Islet precursor cell (in vitro differentiated cells): ENCODE measurements at regions not wholly inside any gene's neighbourhood (a gene's known extent, or its start where the extent isn't known, plus 50 kb on each side); places are given as distances from the start of the nearest gene placed in this dataset.
A peak's percentile ranks its signal among the peaks of the same experiment; 100 is the strongest.
"Not testable (repeated sequence)": the region's sequence is repeated elsewhere in the genome, so short reads cannot be mapped to it uniquely, and the experiment has no call there.

Source experiments
- DNase-seq: peaks from one replicate; pipeline ENCODE4 v3.0.0-alpha.2; 2018

DNA sequence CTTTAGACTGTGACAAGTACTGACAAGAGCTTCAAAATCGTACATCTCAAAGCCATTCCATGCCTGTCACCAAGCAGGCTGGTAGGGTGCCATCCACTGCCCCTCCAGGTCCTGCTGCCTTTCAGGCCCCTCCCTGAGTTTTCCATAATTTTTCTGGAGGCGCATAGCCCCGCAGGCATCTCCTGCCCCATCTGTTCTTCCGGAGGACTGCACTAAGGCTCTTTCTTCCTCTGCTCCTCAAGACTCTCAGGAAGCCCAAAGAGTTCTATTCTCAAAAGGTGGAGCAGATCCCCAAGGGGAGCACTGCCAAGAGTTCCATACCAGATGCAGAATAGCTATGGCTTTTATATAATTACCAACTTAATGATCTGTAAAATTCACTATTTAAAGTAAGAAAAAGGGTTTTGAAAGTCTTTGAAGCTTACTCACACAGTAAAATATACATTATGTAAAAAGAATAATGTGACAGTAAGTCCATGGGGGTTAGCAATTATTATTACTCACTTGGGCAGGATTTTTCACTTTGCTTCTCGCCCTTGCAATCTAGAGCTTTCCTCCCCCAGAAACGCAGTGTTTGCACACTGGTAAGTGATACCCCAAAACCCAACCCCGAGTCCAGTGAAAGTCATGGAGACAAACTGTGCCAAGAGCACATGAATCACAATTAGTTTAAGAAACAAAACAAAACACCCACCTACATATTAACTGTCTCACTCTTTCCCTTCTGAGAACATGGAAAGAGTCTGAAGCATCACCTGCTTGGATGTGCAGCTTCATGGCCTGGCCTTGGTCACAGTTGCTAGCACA lies 114.1 kb upstream of the DAPK1 start:
- no peak for DNase-seq

DNA sequence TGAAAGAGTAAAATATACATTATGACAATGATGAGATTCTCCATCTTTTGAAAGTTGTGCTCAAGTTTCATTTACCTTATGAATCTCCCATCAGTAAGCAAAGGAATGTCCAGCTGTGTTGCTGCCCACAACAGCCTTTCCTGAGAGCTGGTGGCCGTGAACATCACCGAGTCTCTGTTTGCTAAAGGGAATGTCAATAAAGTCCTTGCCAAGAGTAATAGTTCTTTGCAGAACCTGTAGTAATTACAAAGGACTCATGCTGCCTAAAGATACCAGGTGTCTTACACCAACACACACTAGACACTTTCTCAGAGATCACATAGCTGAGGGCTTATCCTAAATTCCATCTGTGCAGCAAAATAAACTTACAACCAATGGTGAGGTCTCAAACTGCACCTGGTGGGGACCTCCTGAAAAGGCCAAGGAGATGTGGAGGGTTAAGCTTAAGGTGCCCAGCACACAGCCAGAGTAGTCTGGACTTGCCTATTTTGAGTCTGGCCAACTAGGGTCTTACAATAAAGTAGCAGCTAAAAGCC lies 111.1 kb upstream of the DAPK1 start:
- DNase-seq, result no peak

GRCh38 chr9:87387351-87388011 lies 110.2 kb upstream of the DAPK1 start:
- DNase-seq, result no peak

- not testable (repeated sequence) for DNase-seq
These were observed 109.0 kb upstream of the DAPK1 start for GRCh38 chr9:87388708-87389107.

DNA sequence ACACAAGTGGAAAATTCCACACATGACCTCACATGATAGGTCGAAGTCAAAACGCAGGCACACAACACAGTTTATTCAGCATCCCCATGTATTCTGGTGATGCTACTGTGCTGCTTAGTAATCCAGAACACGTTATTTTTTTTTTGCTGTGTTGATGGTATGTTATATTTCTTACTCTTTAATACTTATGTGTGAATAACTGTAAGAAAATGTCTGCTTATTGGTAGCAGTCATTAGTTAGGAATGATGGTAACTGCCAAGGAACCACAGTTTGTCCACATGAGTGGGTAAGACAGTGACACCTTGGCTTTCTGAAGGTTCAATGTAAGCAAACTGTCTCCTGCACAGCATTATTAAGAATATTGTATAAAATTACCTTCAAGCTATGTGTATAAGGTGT lies 107.7 kb upstream of the DAPK1 start:
- DNase-seq, result no peak

- DNase-seq, result no peak
These were observed 107.3 kb upstream of the DAPK1 start for GRCh38 chr9:87390361-87390760.

DNA sequence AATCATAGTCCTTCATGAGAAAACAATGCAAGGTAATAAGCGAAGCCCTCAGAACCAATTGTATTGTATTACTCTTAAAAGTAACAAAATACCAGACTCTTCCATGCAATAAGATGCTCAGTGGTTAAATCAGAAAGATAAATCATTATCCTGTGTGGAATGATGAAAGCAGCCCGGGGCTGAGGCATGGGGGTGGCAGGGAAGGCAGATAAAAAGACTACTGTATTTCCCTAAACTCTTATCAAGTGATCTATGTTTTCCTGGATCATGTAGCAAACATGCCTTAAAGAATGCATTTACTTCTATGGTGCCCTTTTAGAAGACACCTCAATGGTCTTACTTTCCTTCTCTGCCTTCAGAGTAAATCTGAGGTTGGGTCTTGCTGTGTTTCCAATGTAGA lies 105.6 kb upstream of the DAPK1 start:
- DNase-seq, result no peak

GRCh38 chr9:87393706-87394230 lies 103.9 kb upstream of the DAPK1 start:
- no peak for DNase-seq

DNA sequence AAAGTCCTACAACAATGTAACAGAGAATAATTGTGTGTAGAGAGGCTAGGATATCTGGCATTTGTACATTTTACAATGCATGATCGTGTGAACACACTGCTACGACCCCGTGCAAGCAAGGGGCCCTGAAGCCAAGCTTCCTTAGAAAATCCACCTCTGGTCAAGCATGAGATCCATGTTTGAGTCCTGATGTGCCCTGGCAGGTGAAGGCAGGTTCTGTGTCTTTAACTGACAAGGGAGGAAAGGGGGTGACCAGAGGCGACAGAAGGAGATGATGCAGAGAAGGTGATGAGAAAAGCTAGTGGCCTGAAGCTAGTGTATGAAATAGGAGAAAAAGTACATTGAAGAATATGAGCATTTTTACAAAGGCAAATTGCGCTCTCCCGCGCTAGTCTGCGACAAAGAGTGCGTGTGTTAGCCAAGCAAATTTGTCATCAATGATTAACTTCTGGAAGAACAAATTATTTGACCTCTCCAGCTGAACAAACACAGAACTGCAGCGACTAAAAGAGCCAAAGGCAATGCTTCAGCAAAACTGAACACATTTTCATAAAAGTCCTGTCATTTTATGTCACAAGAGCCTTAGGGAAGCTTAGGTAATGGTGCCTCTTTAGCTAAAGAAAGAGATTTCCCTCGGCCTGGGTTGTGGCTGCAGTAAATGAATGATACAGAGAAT lies 101.7 kb upstream of the DAPK1 start:
- no peak for DNase-seq

GRCh38 chr9:87401681-87402080 lies 96.0 kb upstream of the DAPK1 start:
- DNase-seq, result no peak

GRCh38 chr9:87402537-87402936 lies 95.1 kb upstream of the DAPK1 start:
- DNase-seq, result no peak

GRCh38 chr9:87405677-87406542 lies 91.8 kb upstream of the DAPK1 start:
- DNase-seq, result no peak

- DNase-seq, result peak; percentile 62
These were observed 91.0 kb upstream of the DAPK1 start for GRCh38 chr9:87406543-87407166.

DNA sequence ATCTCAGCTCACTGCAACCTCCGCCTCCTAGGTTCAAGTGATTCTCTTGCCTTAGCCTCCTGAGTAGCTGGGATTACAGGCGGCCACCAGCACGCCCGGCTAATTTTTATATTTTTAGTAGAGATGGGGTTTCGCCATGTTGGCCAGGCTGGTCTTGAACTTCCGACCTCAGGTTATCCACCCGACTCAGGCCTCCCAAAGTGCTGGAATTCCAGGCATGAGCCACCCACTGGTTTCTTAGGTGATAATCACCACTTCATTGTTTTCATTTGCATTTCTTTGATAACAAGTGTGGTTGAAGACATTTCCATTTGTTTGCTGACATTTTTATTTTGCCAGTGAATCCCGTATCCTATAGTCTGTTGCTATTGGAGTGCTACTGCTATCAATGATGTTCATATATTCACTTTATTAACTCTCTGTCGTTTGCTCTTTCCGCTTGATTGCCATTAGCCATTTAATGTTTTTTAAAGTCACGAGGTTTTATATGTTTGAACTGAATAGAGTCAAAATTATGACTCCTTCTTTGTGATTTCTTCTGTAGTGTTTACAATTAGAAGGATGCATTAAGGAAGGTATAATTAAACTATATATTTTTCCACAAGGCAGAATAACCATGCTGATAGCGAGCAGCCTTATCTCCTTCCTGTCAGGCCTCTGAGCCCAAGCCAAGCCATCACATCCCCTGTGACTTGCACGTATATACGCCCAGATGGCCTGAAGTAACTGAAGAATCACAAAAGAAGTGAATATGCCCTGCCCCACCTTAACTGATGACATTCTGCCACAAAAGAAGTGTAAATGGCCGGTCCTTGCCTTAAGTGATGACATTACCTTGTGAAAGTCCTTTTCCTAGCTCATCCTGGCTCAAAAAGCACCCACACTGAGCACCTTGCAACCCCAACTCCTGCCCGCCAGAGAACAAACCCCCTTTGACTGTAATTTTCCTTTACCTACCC lies 87.3 kb upstream of the DAPK1 start:
- DNase-seq, result not testable (repeated sequence)

GRCh38 chr9:87420884-87421283 lies 76.8 kb upstream of the DAPK1 start:
- DNase-seq, result no peak

DNA sequence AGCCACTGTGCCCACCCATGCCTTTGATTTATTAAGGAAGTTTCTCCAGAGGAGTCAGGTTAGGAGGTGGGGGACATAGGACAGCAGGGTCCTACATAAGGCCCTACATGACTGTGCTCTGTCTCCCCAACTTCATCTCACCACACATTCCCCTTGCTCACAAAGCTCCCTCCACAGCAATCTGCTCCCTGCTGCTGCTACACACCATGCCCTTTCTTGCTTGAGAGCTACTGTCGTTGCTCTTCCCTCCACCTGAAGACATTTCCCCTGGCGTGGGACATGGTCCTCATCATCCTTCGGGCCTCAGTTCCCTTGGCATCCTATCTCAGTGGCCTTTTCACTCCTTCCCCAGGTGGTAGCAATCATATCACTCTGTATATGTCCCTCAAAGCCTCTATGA lies 75.9 kb upstream of the DAPK1 start:
- no peak for DNase-seq

DNA sequence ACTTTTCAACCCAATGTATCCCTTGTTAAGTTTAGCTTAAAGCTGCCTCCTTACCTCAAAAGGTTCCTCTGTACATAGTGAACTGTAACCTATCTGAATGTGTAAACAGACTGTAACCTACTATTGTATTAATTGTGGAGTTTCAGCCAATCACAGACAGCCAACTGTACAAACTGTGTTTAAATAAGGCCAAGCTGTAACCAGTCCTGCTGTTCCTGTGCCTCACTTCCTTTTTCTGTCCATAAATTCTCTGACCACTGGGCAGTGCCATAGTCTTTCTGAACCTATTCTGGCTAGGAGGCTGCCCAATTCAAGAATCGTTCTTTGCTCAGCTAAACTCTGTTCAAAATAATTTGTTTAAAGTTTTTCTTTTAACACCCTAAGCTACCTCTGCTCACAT lies 74.7 kb upstream of the DAPK1 start:
- DNase-seq, result no peak

DNA sequence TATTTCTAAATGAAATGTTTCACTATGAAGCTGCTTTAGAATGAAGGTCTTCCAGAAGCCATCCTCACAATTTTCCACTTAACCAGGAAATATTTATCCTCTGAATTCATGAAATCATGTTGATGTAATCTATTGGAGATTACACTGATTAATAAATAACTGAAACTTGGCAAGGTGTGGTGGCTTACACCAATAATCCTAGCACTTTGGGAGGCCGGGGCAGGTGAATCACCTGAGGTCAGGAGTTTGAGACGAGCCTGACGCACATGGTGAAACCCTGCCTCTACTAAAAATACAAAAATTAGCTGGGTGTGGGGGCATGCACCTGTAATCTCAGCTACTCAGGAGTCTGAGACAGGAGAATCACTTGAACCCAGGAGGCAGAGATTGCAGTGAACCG lies 73.8 kb upstream of the DAPK1 start:
- not testable (repeated sequence) for DNase-seq

DNA sequence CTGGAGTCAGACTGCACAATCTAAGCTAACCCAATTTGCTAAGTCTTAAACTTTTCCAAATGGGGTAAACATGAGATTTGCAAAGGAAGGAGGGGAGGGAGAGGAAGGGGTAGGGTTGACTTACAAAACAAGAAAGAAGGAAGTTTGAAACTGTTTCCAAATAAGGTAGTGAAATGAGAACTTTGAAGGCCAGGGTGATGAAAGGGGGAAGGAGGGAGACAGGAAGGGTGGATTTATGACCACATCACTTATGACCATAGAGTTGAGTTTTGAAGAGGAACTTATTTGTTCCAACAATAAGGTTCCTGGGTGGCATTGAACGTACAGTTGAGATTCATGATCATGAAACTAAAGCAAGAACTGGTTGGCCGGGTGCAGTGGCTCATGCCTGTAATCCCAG lies 72.5 kb upstream of the DAPK1 start:
- no peak for DNase-seq

- DNase-seq, result peak; percentile 93
These were observed 69.7 kb upstream of the DAPK1 start for GRCh38 chr9:87427851-87428506.
